GM21390 (cell line): ENCODE measurements at regions not wholly inside any gene's neighbourhood (a gene's known extent, or its start where the extent isn't known, plus 50 kb on each side); places are given as distances from the start of the nearest gene placed in this dataset.
"Not testable (repeated sequence)": the region's sequence is repeated elsewhere in the genome, so short reads cannot be mapped to it uniquely, and the experiment has no call there.

Experiments used
- ATAC-seq: cut with Tn5 transposase; IDR thresholded peaks from one replicate; pipeline ENCODE4 v1.9.1; 2021; ENCODE audit not compliant: unreplicated experiment

DNA sequence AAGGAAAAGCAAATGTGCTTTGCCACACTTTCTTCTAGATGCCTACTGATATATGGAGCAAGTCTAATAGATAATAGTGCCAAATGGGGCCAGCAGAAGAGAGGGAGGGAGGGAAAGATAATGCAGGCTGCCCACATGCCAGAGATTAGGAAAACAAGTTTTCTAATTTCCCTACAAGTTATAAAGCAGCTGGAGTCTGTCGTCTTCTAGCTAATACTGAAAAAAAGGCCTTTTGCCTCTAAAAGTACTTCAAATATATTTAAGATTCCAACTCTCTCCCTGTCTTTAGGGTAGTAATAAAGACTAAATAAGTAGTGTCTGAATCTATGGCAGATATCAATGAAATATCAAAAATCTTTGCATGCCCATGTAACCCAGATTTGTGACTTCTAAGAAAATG is 632.0 kb upstream of the MIR17HG start:
- no peak for ATAC-seq

DNA sequence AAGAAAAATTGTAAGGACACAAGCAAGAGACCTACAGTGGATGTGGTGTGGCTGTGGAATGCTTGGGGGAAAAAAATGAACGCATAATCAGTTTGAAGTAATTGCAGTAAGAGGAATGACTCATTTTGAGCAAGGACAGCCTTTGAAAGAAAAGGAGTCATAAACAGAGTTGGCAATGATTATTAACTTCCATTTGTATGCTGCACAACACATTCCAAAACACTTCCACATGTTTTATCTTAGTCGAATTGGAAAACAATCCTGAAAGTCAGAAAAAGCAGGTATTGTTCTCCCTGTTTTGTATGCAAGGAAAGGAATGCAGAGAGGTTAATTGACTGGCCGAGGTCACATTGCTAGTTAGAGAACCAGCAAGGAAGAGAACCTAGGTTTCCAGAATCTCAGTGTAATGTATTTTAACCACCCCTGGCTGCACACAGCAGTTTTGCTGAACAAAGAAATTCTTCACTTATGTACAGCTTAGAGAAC is 630.0 kb upstream of the MIR17HG start:
- no peak for ATAC-seq

DNA sequence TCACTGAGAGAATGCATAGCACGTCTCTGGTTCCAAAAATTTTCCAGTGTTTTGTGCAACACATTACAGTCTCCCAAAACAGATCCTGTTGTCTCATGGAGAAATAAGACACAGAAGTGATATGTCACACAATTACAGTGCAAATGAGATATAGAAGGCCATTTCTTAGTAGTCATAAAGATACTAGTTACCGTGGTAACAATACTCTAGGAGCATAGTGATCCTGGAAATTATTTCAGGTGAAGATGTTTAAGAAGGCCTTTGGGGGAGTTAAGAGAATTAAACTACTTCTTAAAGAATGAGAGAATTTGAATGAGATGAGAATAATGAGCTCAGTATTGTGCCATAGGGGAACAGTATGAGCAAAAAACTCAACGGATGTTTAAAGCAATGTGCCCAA is 628.0 kb upstream of the MIR17HG start:
- no peak for ATAC-seq

DNA sequence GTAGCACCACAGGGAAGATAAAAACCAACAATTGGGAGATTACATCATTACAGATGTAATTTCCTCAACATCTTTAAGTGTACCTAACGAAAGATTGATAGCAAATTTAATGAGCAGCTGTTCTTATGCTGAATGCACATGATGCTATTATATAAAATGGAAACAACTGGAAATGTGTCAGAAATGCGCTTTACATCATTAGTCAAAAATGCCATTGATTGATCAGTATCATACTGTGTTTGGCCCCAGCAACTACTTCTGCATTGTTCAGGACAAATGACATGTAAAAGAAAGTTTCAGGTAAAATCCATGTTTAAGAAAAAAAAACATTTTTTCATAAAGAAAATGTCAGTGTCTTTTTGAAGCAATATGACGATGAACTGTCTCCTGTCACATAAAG is 625.5 kb upstream of the MIR17HG start:
- ATAC-seq = no peak

DNA sequence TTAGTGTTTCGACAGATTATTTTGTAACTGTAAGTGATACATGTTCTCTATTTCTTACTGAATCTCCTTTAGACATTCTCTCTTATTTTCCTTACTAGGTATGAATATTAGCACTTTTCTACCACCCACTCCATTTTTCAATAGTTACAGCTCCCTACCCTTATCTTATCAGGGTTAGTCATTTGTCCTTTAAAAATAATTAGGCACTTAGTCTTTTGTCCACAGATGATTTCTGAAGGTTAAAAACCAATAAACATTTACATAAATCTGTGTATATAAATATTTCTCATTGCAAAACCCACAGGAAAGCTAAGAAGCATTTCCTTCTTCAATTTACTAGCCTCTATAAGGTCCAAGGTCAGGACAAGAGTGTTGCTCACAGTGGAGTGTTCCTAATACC is 624.1 kb upstream of the MIR17HG start:
- ATAC-seq = no peak

DNA sequence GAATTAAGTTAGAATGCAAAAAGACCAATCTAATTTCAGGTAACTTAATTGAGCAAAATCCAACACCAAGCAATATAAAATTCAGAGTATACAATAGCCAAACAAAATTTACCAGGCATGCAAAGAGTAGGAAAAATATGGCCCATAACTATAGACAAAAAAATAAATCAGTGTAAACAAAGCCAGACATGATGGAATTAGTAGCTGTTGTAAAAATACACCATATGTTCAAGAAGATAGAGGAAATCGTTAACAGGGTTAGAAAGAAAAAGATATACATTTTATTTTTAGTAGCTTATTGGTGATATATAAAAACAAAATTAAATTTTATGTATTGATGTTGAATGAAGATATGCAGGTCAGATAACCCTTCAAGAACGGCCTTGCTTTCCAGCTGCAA is 621.1 kb upstream of the MIR17HG start:
- ATAC-seq = no peak

DNA sequence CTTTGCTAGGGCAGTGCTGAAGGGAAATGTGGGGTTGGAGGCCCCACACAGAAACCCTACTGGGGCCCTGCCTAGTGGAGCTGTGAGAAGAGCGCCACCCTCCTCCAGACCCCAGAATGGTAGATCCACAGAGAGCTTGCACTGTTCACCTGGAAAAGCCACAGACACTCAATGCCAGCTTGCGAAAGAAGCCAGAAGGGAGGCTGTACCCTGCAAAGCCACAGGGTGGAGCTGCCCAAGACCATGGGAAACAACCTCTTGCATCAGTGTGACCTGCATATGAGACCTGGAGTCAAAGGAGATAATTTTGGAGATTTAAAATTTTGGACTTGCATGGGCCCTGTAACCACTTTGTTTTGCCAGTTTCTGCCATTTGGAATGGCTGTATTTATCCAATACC is 615.4 kb upstream of the MIR17HG start:
- no peak for ATAC-seq

DNA sequence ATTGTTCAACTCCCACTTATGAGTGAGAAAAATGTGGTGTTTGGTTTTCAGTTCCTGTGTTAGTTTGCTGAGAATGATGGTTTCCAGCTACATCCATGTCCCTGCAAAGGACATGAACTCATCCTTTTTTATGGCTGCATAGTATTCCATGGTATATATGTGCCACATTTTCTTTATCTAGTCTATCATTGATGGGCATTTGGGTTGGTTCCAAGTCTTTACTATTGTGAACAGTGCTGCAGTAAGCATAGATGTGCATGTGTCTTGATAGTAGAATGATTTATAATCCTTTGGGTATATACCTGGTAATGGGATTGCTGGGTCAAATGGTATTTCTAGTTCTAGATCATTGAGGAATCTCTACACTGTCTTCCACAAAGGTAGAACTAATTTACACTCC is 613.0 kb upstream of the MIR17HG start:
- ATAC-seq = not testable (repeated sequence)

DNA sequence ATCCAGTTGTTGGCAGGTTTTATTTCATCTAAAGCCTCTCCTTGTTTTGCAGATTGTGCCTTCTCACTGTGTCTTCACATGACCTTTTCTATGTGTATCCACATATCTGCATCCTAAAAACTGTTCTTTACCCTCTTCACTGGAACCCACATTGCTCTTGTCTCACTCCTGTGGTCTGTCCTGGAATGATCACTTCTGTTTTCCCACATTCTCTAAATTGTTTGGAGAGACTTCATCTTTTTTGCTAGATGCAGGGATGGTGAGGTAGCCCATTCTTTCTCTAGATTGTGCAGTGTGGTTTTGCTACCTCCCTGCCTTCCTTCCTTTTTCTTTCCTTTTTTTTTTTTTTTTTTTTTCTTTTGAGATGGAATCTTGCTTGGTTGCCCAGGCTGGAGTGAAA is 608.6 kb upstream of the MIR17HG start:
- no peak for ATAC-seq

DNA sequence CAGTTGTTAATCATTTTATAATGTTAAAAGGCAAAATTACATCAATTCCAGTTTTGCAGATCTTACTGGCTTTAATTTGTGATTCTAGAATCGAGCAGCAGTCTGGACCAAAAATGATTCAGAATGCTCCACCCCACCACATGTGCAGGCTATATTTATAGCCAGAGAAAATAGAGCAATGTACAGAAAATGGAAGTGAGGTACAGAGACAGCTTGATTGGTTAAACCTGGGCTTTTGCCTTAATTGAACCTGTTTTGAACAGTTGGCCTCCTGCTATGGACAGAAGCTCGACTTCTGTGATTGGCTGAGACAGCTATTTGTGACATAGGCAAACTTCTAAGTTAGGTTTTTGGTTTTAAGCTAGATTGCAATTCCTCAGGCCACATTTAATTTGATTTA is 607.4 kb upstream of the MIR17HG start:
- ATAC-seq = no peak

DNA sequence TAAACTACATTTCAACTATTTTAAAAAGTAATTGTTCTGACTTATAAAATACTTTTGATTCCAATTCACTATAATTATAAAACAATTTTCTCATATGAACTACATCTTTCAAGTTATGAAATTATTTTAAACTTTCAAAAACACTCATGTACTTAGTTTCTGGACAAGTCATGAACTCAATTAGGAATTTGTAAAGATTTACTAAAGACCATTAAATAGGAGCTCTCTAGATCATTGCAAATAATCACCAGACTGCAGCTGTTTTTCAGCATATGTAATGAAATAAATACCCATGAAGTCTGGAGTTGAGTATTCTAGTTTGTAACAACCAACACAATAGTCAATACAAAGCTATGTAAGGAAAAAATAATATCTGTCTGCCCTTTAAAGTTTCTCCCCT is 605.1 kb upstream of the MIR17HG start:
- no peak for ATAC-seq

DNA sequence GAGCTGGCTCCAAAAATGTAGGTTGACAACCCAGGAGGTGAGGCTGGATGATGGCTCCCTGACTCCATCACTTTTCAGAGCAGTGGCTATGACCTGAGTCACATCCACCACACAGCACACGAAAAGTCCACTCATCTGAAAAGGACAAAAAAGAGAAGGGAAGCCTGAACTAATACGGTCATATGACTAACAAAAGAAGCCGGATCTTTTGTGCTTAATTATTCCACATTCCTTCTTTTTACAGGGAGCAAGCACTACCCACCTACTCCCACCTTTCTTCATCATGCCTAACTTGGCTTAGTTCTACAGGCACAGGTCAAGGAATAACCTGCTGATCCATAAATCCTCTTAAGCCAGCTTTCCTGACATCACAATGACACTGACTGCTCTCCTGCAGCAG is 601.3 kb upstream of the MIR17HG start:
- no peak for ATAC-seq

DNA sequence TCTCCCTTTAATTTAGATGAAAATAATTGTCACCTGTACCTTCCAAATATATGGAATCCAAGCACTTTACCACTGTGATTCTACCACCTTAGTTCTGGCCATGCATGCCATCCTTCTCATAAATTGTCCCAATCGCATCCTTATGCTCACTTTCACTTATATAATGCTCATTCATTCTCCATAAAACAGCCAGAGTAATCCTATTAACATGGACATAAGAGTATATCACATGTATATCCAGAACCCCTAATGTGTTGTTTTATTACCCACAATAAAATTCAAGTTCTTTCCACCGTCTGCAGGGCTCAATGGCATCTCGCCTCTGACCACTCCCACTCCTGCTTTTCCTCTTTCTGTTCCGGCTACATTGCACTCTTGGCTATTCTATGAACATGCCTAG is 597.5 kb upstream of the MIR17HG start:
- no peak for ATAC-seq

DNA sequence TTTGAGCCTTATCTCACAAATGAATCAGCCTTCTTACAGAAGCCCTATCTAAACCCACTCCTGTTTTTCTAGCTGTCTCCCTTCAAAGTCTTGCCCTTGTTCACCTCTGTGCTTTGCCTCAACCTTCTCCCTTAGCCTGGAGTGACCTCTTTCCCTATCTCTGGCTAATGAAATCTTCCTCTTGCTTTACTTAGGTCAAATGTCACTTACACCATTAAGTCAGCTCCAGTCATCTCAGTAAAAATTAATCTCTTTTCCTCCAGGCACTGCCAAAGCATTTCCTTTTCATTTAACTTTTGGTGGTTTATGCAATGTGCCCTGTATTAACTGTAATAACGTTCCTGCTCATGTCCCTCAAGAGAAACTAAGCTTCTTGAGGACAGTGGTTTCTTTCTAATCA is 596.5 kb upstream of the MIR17HG start:
- no peak for ATAC-seq

DNA sequence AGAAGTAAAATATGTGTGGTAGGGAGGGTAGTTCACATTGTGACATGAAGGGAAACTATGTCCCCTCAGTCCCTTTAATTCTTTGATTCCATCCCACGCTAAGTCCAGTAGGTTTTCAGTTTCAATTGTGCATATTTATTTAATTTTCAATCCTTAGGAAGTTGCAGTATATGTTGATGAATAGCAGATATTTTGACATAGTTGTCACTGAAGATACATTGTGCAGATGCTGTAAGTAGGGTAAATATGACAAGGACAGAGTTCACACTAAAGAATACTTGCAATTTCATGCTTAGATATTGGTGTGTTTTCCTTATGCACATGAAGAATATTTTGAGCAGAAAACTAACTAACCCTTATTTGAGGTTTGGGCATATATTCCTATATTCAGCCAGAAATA is 595.4 kb upstream of the MIR17HG start:
- ATAC-seq = no peak

DNA sequence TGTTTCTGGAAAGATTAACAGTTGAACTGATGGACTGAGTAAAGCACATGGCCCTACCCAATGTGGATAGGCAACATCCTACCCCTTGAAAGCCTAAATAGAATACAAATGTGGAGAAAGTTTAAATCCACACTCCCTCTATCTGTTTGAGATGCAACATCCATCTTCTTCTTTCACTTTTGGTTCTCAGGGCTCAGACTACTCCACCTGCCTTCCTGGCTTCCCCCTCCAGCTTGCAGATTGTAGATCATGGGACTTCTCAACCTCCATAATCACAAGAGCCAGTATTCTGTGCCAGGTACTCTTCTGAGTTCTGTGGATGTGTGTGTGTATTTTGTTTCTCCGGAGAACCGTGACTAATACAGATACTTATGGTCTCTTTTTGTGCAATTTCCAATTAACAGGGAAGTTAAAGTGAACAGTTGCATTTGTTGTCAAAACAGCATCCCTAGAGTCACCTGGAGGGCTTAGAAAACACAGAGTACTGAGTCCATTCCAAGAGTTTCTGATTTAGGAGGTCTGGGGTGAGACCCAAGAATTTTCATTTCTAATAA is 590.3 kb upstream of the MIR17HG start:
- no peak for ATAC-seq

DNA sequence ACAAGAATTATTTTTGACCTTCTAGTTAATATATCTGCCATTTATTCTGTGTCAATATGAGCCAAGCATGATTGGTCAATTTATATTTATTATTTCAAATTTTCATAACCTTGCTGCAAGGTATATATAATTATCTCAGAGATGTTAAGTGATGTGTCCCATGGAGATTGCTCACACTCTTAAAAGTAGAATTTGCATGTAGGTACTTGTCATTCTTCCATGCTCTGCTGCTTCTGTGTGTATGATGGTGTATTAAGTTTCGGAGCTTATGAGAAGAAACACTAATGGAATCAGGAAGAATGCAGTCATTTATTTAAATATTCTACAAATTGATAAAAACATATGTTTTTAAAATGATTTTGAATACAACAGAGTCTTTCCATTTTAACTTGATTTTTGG is 586.8 kb upstream of the MIR17HG start:
- no peak for ATAC-seq

DNA sequence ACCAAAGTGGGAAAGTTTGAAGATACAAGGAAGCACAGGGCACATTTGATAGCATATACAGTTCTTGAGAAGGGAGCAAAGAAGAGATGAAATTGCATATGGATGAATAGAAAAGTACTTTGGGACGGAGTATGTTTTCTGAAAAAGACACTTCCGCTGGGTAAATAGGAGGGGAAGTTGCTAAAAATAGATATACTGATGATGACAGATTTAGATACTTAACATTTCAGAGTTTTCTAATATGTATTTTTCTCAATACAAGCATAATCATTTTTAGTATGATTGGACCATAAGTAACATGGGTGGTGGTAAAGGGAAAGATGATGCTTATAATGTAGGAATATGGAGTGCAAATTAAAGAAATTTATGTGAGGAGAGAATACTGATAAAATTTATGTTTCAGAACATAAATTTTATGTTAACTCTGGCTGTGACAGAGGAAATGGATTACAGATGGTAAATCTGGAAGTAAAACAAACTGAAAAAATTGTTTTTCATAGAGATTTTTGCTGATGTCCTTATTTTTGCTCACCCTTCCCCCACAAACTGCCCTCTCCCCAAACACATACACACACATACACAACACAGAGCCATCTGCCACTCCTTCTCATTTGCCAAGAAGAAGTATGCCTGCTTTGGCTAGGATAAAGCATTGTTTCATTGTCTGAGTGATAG is 583.9 kb upstream of the MIR17HG start:
- no peak for ATAC-seq

DNA sequence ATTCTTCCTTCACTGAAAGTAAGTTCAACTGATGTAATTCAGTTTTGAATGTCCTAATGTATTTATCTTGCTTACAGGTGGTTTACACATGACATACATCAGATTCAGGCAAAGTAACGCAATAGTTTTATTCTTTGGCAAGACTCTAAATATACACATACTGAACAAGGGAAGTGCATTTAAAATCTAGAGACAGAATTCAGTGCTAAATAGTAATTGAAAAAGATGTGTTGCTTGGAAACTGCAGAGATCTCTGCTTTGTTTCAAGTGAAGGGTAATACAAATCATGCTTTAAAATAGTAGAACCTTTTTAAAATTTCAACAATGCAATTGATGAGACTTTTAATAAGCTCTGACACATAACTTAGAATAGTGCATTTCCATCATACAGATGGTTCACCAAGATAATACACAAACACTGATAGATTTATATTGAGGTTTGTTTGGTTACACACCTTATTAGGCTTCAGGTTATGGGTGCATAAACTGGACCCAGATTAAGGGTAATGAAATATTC is 581.0 kb upstream of the MIR17HG start:
- ATAC-seq = no peak

DNA sequence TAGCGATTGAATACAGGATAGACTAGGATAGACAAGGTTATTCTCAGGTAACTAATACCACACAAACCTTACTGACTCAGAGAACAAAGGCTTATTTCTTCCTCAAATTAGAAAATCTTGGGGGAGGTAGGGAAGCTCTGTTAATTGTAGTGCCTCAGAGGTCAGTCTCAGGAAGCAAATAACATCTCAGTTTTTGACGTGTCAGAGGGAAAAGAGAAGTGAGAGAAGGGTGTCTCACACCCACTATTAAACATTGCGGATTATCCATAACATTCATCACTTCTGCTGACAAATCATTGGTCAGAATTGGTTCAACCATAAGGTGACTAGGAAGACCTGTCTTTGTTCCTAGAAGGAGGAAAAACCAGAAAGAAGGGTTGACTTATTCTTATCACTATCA is 579.4 kb upstream of the MIR17HG start:
- ATAC-seq = no peak

DNA sequence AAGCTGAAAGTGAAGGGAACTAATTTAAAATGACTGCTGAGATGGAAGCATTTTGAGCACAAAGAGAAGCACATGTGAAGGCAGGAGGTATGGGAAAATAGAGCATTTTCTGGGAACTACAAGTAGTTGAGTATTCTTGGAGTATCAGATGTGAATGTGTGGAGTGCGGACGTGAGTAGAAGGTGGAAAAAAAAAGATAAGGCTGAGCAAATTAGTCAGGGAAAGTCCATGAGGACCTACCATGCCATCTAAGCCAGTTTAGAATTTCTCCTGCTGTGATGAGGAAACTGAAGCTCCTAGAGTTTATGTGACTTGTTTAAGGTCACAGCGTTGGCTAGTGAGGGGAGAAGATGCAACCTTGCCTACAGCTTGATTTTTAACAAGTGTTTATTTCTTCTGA is 578.1 kb upstream of the MIR17HG start:
- no peak for ATAC-seq

DNA sequence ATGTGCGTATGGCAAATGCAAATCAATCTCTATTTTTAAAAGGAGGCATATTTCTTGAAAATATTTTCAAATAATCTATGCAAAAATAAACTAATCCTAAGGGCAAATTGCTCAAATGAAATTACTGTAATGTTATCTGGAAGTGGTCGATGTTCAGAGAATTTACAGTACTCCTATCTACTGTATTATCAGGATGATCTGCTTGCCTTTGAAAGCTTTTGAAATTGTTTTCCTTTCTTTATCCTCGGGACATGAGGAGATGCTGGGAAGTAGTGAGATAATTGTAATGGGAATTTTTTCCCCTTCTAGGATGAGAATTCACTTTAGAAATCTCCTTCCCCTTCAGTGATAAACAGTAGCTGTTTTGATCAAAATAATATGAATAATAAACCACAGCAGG is 577.2 kb upstream of the MIR17HG start:
- ATAC-seq = no peak

DNA sequence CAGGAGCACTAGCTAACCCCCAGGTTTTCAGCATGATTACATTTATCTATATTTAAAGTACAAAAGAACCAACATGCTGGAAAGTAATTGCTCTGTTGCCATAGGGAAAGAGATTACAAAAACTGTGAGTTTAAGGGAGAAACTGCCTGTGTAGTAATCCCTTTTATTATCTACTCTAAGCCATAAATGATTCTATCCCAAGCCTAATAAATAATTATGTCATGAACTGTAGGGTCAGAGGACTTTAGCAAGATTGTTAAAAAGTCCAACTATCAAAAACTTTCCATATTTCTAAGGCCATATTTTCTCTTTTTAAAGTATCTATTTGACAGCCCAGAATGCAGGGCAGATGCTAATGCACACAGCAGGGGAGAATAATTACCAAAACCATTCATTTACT is 573.8 kb upstream of the MIR17HG start:
- no peak for ATAC-seq
